Islet of Langerhans (tissue), 1 donor: ENCODE measurements at regions not wholly inside any gene's neighbourhood (a gene's known extent, or its start where the extent isn't known, plus 50 kb on each side); places are given as distances from the start of the nearest gene placed in this dataset.
"Not testable (repeated sequence)": the region's sequence is repeated elsewhere in the genome, so short reads cannot be mapped to it uniquely, and the experiment has no call there.

Experiments used
- FAIRE-seq: peaks from one replicate; lab custom pipeline; 2011; peaks lifted over from hg19 to GRCh38; lab: Jason Lieb, UNC

DNA sequence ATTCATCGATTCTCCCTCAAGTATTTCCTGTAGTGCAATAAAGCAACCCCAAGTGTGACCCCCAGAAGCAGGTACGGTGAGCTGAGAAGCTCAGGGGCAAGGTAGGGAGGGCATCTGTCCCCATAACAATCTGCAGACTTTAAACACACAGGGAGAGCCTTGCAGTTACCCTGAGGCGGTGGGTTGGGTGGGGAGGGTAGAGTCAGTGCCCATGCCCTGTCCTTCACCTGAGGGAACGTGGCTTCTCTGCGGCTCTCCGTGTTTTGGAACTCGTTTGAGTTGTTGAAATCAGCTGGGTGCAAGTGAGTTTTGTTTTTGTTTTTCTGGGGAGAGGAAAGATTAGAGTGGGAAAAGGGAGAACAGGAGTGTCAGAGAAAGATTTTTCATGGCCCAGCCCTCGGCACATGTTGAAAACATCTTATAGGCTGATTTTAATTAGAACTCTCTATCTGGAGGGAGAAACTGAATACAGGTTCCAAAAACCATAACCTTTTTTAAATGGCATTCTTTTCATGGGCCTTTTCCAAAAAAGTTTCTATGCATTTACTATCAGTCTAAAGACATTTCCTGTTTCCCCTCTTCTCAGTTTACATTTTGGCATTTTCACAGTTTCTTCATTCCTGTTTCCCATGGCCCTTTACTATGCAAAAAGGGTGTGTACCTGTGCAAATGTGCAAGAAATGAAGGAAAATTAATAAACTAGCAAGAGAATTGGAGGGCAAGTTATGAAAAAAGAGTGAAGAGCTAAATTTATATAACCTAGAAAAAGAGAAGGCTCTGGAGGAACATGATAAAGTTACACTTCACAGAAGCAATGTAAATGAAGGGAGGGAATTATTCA, 266.5 kb upstream of the VLDLR start:
- no peak for FAIRE-seq

DNA sequence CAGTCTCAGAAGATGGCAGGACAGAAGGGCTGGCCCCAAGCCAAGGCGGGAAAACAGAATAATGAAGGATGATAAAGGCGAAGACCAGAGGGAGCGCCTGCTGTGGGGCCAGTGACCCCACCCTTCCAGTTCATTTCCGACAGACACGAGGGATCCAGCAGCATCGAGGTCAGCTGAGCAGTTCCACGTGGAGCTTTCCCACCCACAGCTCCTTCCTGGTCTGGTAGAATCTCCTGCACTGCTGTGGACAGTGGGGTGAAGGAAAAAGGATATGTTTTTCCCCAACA, 265.9 kb upstream of the VLDLR start:
- FAIRE-seq: no peak

DNA sequence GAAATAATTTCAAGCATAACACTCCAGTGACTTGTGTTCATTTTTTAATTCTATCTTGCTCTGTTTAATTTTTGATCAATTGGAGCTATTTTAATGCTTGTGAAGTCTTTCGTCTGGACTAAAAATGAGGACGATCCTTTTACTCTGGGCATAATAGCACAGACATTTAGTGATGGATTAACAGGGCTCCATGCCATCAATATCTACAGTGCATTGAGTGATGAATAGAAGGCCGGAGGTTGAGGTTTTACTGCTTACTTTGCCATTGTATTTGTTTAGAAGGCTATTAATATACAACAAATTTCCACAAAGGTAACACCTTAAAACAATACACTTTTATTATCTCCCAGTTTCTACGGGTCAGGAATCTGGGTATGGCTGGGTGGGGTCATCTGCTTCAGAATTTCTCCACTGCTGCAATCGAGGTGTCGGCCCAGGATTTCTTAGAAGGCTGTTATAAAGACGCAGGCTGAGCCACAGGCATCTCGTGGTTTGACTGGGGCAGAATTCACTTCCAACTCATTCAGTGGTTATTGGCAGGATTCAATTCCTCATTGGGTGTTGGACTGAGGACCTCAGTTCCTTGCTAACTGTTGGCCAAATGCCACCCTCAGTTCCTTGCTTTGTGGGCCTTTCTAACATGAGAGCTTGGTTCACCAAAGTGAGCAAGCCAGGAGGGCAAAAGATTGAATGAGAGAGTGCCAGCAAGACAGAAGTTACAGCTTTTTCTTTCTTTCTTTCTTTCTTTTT, 265.4 kb upstream of the VLDLR start:
- no peak for FAIRE-seq

DNA sequence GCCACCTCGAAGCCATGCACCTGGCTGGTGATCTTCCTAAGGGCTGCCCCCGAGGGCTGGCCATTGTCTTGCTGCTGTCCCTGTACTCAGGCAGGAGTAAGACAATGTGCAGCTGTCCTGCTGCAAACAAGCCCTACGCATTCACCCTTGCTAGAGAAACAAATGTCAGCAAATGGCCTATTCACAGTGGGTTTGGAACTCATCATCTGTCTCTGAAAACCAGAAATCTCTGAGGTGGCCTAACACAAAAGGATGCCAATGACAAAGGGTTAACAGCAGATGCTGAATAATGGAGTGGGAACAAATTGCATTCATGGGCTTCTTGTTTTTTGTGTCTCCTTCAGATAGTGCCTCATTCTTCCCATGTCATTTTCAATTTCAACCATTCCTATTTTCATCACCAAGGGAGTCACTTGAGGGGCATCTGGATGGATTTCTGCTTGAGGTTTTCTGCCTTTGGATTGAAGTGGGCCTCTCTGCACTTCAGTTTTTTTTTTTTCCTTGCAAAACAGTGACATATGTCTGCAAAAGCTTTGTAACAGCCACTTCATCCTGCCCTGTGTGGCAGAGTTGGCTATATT, 261.6 kb upstream of the VLDLR start:
- FAIRE-seq: no peak

DNA sequence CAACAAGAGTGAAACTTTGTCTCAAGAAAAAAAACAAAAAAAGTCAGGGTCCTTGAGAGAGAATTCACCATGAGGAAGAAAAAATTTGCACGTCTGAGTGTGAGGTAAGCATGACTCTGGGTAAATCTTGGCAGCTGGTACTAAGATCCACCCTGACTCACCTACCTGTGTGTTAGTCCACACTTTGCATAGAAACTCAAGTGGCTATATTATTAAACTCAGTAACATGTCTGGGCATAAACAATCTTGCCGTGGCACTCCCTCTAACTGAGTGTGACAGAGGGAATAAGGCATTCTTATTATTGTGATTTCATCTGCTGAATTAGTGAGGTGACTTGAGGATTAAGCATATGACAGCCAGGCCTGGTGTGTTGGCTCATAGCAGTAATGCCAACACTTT, 259.4 kb upstream of the VLDLR start:
- no peak for FAIRE-seq

DNA sequence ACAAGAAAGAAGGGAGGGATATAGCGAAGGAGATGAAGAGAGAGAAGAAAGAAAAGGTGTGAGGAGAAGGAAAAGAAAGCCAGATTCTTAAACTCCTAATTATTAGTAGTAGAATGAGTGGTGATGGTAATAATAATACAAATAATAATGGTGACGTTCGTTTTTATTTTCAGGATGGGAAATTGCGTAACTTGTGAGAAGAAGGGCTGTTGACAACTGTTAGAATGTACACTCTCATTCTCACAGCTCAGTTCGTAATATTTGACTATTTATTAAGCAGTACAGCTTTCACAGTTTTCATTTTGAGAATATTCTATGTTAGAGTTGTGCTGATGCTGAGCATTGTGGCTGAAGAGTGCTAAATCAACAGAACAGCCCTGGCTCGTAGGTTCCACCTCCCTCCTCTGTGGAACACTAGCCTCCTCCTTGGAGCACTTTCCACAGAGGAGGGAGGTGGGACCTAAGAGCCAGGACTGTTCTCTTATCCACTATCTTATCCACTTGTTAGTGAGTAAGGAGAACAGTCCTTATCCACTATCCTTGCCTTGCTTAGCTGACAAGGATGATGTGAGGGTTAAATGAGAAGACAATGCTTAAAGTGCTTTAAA, 258.3 kb upstream of the VLDLR start:
- FAIRE-seq: no peak

DNA sequence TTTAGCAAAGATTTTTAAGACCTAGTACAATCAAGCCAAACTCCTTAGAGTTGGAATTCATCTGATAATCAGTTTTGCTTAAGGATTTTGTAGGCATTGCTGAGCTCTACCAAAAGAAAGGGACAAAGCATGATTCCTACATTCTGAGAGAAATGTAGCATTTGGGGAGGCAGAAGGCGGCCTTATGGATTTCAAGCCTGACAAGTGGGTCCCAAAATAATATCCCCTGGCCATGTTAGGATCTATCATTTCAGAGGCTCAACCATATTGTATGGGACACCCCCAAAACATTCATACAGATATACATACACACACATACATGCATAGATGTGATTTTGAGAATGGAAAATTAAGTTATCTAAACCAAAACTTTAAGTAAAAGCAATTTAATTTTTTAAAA, 257.8 kb upstream of the VLDLR start:
- no peak for FAIRE-seq

DNA sequence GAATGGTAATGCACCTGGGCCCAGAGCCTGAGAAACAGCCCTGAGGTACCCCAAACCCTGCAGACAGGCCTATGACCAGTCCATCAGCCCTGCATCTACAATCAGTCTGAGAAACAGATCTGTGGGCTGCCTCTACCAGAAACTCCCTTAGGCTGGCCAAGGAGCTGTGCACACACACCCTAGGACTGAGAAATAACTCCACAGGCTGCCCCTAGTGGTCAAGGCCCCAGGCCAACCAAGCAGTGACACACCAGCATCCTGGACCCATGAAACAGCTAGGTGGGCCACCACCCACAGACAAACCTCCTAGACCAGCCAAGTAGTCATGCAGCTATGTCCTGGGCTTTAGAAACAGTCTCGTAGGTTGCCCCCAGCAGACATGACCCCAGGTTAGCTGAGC, 253.6 kb upstream of the VLDLR start:
- FAIRE-seq: no peak

DNA sequence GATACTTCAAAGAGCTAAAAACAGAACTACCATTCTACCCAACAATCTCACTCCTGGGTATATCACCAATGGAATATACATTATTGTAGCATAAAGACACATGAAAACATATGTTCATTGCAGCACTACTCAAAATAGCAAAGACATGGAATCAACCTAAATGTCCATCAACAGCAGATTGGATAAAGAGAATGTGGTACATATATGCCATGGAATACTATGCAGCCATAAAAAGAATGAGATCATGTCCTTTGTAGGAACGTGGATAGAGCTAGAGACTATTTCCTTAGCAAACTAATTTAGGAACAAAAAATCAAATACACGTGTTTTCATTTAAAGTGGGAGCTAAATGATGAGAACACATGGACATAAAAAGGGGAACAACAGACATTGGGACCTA, 247.9 kb upstream of the VLDLR start:
- no peak for FAIRE-seq

DNA sequence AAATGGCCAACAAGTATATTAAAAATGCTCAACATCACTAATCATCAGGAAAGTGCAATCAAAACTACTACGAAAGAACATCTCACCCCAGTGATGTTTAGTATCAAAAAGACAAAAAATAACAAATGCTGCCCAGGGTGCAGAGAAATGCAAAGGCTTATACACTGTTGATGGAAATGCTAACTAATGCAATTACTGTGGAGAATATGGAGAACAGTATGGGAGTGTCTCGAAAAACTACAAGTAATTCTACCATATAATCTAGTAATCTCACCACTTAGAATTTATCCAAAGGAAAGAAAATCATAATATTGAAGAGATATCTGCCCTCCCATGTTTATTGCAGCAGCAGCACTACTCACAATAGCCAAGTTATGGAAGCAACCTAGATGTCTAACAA, 246.5 kb upstream of the VLDLR start:
- FAIRE-seq: no peak

DNA sequence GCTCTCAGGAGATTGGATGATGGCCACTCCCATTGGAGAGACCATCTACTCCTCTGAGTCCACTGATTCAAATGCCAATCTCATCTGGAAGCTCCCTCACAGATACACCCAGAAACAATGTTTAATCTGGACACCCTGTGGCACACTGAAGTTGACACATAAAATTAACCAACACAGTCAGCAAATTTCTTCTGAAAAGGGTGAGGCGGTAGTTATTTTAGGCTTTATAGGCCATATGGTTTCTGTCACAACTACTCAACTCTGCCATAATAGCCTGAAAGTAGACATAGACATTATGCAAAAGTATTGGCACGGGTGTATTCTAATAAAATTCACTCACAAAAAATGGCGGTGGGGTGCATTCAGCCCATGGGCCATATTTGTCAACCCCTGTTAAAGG, 244.5 kb upstream of the VLDLR start:
- FAIRE-seq: no peak

DNA sequence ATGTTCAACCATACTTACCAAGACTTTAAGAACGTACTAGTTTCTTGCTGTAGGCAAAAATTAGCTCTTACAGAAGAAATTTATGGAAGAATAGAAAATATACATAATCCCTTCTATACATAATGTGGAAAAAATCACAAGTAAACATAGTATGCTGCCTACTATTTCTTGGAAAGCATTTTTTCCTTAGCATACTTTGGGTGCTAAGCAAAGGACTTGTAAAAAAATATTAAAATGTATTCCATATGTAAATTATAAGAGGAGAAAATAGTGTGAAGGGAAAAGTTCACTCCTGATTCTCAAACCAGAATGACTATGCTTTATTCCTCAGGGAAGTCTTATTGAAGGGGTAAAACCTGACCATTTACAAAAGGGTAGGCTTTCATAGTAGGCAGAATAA, 243.8 kb upstream of the VLDLR start:
- FAIRE-seq: no peak

DNA sequence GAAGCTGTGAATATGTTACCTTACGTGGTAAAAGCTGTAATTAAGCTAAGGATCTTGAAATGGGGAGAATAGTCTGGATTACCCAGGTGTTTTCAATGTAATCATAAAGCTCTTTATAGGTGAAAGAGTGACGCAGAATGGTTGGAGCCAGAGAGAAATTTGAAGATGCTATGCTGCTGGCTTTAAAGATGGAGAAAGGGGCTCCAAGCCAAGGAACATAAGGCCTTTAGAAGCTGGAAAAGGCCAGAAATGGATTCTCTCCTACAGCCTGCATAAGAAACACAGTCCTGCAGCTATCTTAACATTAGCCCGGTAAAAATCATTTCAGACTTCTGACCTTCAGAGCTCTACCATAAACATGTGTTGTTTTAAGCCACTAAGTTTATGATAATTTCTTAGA, 243.3 kb upstream of the VLDLR start:
- no peak for FAIRE-seq

DNA sequence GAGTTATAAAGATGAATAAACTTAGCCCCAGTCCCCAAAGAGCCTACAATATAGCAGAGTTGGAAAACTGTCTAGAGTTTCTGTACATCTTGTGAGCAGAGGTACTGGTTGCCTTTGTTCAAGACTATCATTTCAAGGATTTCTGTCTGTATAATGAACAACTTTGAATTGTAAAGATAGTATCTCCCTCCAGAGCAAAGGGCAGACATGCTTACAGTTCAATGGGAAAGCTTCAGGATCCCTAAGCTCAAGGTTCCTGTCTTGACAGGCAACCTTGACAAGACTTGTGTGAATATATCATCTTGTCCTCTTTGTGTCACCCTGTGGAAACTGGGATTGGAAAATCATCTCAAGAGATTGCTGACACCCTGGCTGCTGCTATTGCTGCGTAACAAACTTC, 242.8 kb upstream of the VLDLR start:
- FAIRE-seq: no peak

DNA sequence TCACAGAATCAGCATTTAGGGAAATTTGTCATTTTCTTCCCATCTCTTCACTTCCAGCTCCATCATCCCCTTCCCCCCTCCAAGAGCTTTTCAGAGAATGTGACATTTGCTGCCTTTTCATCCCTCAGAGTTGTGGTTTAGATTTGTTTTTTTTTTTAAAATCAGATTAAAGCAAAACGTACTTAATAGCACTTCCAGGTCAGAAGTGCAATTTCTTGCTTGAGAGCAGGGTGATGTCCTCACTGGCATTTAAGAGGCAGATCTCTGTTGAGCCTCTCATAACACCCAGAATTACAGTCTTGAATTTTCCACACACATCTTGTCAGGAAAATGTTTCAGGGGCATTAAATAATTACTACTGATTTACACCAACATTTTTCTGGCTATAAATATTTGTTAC, 236.8 kb upstream of the VLDLR start:
- FAIRE-seq: no peak

DNA sequence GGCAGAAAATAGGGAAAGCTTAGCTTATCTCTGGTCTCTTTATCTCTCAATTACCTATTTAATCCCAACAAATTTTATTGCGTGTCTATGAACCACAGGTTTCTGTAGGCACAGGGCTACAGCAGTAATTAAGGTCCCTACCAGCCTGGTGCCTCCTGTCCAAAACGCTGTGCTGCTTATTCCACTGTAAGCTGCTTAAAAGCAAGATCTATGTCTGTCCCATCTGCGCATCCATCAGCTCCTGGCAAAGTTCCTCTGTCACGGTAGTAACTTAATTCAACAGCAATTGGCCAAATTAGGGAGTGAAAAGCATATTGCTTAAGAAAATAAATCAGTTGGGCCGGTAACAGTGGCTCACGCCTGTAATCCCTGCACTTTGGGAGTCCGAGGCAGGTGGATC, 235.8 kb upstream of the VLDLR start:
- no peak for FAIRE-seq

DNA sequence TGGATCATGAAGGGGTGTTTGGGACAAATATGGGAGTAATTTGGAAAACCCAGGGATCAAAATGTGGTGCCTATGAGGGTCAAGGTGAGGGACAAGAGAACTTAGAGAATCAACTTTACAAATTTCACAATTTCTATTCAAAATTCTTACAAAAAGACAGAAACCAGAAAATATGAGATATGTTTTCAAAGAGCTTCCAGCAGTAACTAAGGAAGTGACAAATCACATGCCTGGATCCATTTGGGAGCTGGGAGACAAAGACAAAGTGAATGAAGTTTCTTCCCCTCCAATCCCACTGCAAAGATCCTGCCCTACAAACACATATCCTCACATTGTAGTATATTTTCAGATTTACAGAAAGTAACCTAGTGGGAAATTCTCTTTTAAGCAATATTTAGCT, 235.0 kb upstream of the VLDLR start:
- FAIRE-seq: no peak

DNA sequence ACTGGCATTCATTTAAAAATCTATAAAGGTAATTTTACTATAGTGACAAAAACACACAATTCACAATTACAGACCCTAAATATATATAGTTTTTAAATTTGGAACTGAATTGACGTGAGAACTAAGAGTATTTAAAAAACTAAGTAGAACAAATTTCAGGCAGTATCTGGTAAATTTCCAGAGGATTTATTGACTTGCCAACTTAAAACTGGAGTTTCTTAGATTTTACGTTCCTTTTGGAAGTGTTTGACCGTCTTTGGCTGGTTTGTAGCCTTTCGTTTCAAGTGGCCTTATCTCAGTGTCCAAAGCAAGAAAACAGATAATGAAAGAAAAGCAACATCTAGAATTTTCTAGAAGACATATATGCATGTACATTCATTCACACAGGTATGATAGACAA, 234.4 kb upstream of the VLDLR start:
- no peak for FAIRE-seq

DNA sequence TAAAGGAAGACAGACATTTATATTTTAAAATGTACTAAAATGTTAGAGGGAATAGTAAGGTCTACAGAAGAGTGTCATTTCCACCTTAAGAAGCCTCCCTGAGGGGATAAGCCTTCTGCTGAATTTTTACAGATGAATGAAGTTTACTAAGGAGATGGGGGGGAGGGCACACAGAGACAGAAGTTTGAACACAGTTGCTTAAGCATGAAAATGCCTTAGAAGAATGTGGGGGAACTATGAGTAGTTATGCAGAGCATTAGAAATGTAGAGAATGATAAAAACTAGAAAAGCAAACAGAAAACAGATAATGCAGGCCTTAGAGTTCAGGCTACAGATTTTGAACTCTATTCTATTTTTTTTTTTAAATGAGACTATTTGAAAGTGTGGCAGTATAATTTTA, 232.2 kb upstream of the VLDLR start:
- no peak for FAIRE-seq

DNA sequence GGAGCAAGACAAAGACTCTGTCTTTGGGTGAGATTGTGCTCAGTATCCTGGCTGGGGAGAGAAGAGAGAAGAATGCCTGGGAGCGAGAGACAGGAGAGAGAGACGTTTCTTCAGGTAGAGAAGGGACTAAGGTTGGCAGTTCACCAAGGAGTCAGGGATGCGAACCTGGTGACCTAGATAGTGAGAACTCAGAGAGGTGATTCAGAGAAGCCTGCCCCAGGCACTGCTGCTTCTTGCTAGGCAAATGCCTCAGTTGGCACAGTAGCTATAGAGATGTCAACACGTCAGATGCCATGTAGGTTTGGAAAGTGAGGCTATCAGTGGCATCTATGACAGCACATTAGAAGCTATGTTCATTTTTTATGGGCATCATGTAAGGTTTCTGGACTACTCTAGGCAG, 231.6 kb upstream of the VLDLR start:
- no peak for FAIRE-seq

DNA sequence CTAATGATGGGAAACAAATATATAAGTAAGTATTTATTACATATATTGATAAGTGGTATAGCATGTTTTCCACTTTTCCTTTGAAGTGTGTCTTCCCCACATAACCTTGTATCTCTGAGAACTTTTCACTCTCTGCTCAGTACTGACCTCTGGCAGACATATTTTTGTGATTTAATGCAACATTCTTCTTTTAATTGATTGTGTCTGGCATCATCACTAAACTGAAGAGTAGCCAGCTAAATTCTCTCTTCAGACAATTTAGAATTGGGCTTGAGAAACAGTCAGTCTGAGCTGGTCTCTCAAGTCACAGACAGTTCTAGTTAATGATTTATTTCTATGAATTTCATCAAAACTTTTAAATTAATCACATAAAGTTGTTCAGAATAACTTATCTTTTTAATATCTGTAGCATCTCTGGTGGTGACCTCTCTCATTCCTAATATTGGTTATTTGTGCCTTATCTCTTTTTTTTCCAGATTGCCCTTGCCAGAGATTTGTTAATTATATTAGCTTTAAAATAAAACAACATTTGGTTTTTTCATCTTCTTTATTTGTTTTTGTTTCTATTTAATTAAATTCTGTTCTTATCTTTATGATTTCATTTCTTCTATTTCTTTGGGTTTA, 230.0 kb upstream of the VLDLR start:
- peak; percentile 45 for FAIRE-seq

DNA sequence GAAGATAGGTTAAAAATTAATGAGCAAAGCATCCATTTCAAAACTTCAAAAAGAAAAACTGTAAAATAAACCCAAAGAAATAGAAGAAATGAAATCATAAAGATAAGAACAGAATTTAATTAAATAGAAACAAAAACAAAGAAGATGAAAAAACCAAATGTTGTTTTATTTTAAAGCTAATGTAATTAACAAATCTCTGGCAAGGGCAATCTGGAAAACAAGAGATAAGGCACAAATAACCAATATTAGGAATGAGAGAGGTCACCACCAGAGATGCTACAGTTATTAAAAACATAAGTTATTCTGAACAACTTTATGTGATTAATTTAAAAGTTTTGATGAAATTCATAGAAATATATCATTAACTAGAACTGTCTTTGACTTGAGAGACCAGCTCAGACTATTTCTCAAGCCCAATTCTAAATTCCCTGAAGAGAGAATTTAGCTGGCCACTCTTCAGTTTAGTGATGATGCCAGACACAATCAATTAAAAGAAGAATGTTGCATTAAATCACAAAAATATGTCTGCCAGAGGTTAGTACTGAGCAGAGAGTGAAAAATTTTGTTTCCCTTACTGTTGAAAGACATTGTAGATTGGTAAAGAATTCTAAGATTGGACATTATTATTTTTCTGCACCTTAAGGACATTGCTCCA, 227.4 kb upstream of the VLDLR start:
- not testable (repeated sequence) for FAIRE-seq
